ENCODE measurements at regions not wholly inside any gene's neighbourhood (a gene's known extent, or its start where the extent isn't known, plus 50 kb on each side); places are given as distances from the start of the nearest gene placed in this dataset.

GRCh38 chrX:88439935-88440334, 307.1 kb upstream of the CPXCR1 start:
- TF ChIP-seq CTCF (IDR thresholded peaks at IDR 0.05) (no peak), POLR2A (IDR thresholded peaks at IDR 0.05) (no peak)

Data from lower leg skin (tissue), 3 donors.